ENCODE measurements at regions not wholly inside any gene's neighbourhood (a gene's known extent, or its start where the extent isn't known, plus 50 kb on each side); places are given as distances from the start of the nearest gene placed in this dataset.
A peak's percentile ranks its signal among the peaks of the same experiment; 100 is the strongest.
"Not testable (repeated sequence)": the region's sequence is repeated elsewhere in the genome, so short reads cannot be mapped to it uniquely, and the experiment has no call there.

DNA sequence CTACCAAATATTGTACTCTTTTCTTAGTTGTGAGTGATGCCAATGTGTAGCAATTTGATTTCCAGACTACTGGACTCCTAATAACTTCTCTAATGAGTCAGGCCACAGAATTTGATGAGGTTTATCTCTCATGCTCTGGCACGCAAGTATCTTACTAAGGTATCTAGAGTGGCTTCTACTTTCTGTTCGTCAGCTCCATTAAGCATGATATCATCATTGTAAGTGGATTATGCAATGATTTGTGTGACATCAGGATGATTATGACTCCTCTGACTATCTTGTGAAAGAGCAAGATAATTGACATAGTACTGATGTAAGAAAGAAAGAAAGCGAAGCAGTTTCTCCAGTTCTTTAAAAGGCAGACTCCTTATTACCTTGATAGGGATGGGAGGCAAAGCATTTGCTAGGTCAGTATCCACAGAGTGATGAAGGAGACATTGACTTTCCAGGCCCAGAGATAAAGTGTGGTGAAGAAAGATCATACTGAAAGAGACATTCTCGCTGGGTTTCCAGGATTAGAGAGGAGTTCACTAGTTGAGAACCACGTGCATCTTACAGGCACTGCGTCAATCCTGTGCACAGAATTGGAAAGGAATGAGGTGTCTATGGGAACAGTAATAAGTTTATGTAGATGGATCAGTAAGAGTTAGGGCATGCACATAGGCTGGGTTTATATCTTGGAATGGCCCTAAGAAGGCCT lies 161.9 kb upstream of the STK26 start:
- Histone ChIP-seq H3K36me3 (no peaks in the 10 kb centered on the region), H3K27me3 (peaks cover 0 to 22% (median 6%) of the 10 kb centered on the region in 4 donors), H3K9me3 (no peaks in the 10 kb centered on the region), H3K4me3 (no peak overlapping the region), H3K27ac (no peak overlapping the region), H3K4me1 (no peaks in the 10 kb centered on the region)
- TF ChIP-seq, protein P1, sequence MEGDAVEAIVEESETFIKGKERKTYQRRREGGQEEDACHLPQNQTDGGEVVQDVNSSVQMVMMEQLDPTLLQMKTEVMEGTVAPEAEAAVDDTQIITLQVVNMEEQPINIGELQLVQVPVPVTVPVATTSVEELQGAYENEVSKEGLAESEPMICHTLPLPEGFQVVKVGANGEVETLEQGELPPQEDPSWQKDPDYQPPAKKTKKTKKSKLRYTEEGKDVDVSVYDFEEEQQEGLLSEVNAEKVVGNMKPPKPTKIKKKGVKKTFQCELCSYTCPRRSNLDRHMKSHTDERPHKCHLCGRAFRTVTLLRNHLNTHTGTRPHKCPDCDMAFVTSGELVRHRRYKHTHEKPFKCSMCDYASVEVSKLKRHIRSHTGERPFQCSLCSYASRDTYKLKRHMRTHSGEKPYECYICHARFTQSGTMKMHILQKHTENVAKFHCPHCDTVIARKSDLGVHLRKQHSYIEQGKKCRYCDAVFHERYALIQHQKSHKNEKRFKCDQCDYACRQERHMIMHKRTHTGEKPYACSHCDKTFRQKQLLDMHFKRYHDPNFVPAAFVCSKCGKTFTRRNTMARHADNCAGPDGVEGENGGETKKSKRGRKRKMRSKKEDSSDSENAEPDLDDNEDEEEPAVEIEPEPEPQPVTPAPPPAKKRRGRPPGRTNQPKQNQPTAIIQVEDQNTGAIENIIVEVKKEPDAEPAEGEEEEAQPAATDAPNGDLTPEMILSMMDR (IDR thresholded peaks at IDR 0.05) = no peak
- WGBS, 2 donors = 67 to 80% methylated on average over 6 of the region's 6 CpGs
- FAIRE-seq (no peak), DNase-seq (no peak), ATAC-seq (no peak)
- intact Hi-C loops (cut with DNase I) = no loop called here

DNA sequence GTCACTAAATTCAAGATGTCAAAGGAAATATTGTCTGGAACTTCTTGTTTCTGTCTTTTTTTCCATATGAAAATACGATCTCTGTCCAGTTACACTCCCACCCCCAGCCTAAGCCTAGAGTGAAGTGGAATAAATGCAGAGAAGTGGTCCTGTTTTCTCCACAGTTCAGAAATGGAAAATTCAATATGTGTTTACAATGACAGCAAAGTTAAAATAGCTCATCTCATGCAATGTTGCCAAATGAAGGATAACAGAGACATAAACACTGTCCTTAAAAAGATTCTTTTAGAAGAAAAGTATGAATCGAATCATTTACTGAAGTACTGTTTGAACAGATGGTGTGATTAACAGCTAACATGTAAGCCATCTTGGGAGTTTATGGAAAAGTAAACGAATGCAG lies 160.8 kb upstream of the STK26 start:
- Histone ChIP-seq H3K4me3 (no peak overlapping the region), H3K27ac (no peak overlapping the region), H3K9me3 (no peaks in the 10 kb centered on the region), H3K27me3 (peaks cover 0 to 30% (median 9%) of the 10 kb centered on the region in 4 donors), H3K4me1 (no peaks in the 10 kb centered on the region), H3K36me3 (no peaks in the 10 kb centered on the region)
- DNase-seq (no peak), FAIRE-seq (peak; percentile 69), ATAC-seq (no peak)
- WGBS, 2 donors = 40 to 52% methylated on average over 3 of the region's 3 CpGs
- TF ChIP-seq, protein P1 (IDR thresholded peaks at IDR 0.05) = no peak
- intact Hi-C loops (cut with DNase I) = no loop called here

DNA sequence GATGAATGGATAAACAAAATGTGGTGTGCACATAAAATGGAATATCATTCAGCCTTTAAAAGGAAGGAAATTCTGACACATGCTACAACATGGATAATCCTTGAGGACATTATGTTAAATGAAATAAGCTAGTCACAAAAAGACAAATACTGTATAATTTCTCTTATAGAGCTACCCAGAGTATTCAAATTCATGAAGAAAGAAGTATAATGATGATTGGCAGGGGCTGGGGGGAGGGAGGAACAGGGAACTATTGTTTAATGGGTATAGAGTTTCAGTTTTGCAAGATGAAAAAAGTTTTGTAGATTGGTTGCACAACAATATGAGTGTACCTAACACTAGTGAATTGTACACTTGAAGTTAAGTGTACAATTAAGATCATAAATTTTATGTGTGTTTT lies 153.9 kb upstream of the STK26 start:
- H3K4me1 ChIP-seq = no peaks in the 10 kb centered on the region
- no peak overlapping the region for H3K4me3 ChIP-seq
- FAIRE-seq (no peak), ATAC-seq (no peak), DNase-seq (no peak)
- TF ChIP-seq, protein P1 (IDR thresholded peaks at IDR 0.05) = no peak
- intact Hi-C loops (cut with DNase I) = no loop called here
- H3K36me3 ChIP-seq = no peaks in the 10 kb centered on the region
- peaks cover 0 to 42% (median 16%) of the 10 kb centered on the region in 4 donors for H3K27me3 ChIP-seq
- no peak overlapping the region for H3K27ac ChIP-seq
- no peaks in the 10 kb centered on the region for H3K9me3 ChIP-seq

DNA sequence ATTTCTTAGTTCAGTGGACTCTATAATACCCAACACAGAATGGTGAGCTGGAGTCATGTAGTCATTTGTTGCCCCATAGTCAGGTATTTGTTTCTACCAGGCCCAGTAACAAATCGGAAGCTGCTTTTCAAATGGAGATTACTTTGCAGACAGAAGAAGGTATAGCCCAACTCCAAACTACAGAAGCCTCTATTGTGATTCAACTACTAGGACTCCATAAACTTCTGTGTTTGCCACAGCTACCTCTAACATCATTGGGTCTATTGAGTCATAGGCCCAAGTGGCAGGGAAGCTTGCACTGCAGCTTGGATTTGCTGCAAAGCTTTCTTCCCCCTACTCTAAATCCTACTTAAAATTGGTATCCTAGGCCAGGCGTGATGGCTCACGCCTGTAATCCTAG lies 148.8 kb upstream of the STK26 start:
- TF ChIP-seq, protein P1 (IDR thresholded peaks at IDR 0.05) = no peak
- FAIRE-seq (no peak), ATAC-seq (no peak), DNase-seq (no peak)
- H3K4me1 ChIP-seq = no peaks in the 10 kb centered on the region
- WGBS, 2 donors = 74 to 84% methylated on average over 2 to 3 of the region's 3 CpGs
- intact Hi-C loops (cut with DNase I) = no loop called here
- H3K27me3 ChIP-seq = peaks cover 0 to 15% (median 2%) of the 10 kb centered on the region in 4 donors
- H3K27ac ChIP-seq = no peak overlapping the region
- H3K9me3 ChIP-seq = no peaks in the 10 kb centered on the region
- H3K36me3 ChIP-seq = no peaks in the 10 kb centered on the region
- no peak overlapping the region for H3K4me3 ChIP-seq

DNA sequence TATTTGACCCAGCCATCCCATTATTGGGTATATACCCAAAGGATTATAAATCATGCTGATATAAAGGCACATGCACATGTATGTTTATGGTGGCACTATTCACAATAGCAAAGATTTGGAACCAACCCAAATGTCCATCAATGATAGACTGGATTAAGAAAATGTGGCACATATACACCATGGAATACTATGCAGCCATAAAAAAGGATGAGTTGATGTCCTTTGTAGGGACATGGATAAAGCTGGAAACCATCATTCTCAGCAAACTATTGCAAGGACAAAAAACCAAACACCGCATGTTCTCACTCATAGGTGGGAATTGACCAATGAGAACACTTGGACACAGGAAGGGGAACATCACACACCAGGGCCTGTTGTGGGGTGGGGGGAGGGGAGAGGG lies 147.3 kb upstream of the STK26 start:
- H3K36me3 ChIP-seq; DNase-seq; H3K4me1 ChIP-seq; ATAC-seq; H3K27ac ChIP-seq; H3K9me3 ChIP-seq; FAIRE-seq; H3K4me3 ChIP-seq; intact Hi-C loops (cut with DNase I); H3K27me3 ChIP-seq: not testable (repeated sequence)
- WGBS, 2 donors = 75 to 100% methylated on average over 1 of the region's 1 CpG
